ENCODE measurements at regions not wholly inside any gene's neighbourhood (a gene's known extent, or its start where the extent isn't known, plus 50 kb on each side); places are given as distances from the start of the nearest gene placed in this dataset.
A peak's percentile ranks its signal among the peaks of the same experiment; 100 is the strongest.

DNA sequence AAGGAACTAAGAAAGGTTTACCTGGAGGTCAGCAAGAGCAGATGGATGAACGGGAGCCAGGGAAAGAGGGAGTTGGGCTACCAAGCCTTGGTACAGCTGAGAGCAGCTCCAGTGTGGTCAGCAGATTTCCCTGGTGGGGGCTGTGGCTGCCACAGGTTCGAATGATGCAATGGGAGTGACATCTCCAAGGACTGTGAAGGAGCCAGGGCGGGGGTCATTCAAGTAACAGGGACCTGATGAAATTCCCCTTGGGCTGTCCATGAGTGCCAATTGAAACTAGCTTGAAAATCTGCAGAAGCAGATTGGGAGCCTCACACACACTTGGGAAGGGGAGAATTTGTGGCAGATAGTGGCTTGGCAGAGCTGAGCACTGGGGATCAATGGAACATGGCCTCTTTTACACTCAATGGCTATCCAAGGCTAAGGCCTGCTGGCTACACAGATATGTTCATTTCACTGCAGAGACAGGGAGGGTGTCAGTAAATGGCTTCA, 247.0 kb upstream of the ECI2 start (continued):
- TF ChIP-seq, protein P1, sequence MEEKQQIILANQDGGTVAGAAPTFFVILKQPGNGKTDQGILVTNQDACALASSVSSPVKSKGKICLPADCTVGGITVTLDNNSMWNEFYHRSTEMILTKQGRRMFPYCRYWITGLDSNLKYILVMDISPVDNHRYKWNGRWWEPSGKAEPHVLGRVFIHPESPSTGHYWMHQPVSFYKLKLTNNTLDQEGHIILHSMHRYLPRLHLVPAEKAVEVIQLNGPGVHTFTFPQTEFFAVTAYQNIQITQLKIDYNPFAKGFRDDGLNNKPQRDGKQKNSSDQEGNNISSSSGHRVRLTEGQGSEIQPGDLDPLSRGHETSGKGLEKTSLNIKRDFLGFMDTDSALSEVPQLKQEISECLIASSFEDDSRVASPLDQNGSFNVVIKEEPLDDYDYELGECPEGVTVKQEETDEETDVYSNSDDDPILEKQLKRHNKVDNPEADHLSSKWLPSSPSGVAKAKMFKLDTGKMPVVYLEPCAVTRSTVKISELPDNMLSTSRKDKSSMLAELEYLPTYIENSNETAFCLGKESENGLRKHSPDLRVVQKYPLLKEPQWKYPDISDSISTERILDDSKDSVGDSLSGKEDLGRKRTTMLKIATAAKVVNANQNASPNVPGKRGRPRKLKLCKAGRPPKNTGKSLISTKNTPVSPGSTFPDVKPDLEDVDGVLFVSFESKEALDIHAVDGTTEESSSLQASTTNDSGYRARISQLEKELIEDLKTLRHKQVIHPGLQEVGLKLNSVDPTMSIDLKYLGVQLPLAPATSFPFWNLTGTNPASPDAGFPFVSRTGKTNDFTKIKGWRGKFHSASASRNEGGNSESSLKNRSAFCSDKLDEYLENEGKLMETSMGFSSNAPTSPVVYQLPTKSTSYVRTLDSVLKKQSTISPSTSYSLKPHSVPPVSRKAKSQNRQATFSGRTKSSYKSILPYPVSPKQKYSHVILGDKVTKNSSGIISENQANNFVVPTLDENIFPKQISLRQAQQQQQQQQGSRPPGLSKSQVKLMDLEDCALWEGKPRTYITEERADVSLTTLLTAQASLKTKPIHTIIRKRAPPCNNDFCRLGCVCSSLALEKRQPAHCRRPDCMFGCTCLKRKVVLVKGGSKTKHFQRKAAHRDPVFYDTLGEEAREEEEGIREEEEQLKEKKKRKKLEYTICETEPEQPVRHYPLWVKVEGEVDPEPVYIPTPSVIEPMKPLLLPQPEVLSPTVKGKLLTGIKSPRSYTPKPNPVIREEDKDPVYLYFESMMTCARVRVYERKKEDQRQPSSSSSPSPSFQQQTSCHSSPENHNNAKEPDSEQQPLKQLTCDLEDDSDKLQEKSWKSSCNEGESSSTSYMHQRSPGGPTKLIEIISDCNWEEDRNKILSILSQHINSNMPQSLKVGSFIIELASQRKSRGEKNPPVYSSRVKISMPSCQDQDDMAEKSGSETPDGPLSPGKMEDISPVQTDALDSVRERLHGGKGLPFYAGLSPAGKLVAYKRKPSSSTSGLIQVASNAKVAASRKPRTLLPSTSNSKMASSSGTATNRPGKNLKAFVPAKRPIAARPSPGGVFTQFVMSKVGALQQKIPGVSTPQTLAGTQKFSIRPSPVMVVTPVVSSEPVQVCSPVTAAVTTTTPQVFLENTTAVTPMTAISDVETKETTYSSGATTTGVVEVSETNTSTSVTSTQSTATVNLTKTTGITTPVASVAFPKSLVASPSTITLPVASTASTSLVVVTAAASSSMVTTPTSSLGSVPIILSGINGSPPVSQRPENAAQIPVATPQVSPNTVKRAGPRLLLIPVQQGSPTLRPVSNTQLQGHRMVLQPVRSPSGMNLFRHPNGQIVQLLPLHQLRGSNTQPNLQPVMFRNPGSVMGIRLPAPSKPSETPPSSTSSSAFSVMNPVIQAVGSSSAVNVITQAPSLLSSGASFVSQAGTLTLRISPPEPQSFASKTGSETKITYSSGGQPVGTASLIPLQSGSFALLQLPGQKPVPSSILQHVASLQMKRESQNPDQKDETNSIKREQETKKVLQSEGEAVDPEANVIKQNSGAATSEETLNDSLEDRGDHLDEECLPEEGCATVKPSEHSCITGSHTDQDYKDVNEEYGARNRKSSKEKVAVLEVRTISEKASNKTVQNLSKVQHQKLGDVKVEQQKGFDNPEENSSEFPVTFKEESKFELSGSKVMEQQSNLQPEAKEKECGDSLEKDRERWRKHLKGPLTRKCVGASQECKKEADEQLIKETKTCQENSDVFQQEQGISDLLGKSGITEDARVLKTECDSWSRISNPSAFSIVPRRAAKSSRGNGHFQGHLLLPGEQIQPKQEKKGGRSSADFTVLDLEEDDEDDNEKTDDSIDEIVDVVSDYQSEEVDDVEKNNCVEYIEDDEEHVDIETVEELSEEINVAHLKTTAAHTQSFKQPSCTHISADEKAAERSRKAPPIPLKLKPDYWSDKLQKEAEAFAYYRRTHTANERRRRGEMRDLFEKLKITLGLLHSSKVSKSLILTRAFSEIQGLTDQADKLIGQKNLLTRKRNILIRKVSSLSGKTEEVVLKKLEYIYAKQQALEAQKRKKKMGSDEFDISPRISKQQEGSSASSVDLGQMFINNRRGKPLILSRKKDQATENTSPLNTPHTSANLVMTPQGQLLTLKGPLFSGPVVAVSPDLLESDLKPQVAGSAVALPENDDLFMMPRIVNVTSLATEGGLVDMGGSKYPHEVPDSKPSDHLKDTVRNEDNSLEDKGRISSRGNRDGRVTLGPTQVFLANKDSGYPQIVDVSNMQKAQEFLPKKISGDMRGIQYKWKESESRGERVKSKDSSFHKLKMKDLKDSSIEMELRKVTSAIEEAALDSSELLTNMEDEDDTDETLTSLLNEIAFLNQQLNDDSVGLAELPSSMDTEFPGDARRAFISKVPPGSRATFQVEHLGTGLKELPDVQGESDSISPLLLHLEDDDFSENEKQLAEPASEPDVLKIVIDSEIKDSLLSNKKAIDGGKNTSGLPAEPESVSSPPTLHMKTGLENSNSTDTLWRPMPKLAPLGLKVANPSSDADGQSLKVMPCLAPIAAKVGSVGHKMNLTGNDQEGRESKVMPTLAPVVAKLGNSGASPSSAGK (IDR thresholded peaks at IDR 0.05), result peak; percentile 33; the same call in 1 of the 2 replicates
- TF ChIP-seq SRF (CRISPR knock-in tag; IDR thresholded peaks at IDR 0.05) (0 out of 4 replicates have a peak, but pooled peaks of 1 of the 2 experiments have one; percentile 14), FOS (IDR thresholded peaks at IDR 0.05; ENCODE audit: extremely low read depth, insufficient read length) (no peak), MEF2A (IDR thresholded peaks at IDR 0.05; ENCODE audit: control insufficient read depth, low read depth, low read length) (no peak), ZNF589 (CRISPR knock-in tag; IDR thresholded peaks at IDR 0.05; ENCODE audit: low read depth) (peak; percentile 61; the same call in 1 of the 2 replicates), ZNF707 (CRISPR knock-in tag; conservative IDR thresholded peaks at IDR 0.05) (no peak), SMC3 (conservative IDR thresholded peaks at IDR 0.05; ENCODE audit: insufficient read depth, low read depth, low read length) (no peak), SETDB1 (IDR thresholded peaks at IDR 0.05; ENCODE audit: low read length) (no peak), STAT5A (IDR thresholded peaks at IDR 0.05; ENCODE audit: borderline replicate concordance, low read length) (no peak), GABPA (tag; conservative IDR thresholded peaks at IDR 0.05; ENCODE audit: low read depth) (peak; percentile 44; the same call in 1 of the 2 replicates), IFI16 (CRISPR knock-in tag; IDR thresholded peaks at IDR 0.05) (no peak)
- TF ChIP-seq, protein P2, sequence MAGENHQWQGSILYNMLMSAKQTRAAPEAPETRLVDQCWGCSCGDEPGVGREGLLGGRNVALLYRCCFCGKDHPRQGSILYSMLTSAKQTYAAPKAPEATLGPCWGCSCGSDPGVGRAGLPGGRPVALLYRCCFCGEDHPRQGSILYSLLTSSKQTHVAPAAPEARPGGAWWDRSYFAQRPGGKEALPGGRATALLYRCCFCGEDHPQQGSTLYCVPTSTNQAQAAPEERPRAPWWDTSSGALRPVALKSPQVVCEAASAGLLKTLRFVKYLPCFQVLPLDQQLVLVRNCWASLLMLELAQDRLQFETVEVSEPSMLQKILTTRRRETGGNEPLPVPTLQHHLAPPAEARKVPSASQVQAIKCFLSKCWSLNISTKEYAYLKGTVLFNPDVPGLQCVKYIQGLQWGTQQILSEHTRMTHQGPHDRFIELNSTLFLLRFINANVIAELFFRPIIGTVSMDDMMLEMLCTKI (IDR thresholded peaks at IDR 0.05; ENCODE audit: partially characterized antibody), result no peak
- TF ChIP-seq, protein P3, sequence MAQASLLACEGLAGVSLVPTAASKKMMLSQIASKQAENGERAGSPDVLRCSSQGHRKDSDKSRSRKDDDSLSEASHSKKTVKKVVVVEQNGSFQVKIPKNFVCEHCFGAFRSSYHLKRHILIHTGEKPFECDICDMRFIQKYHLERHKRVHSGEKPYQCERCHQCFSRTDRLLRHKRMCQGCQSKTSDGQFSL (CRISPR knock-in tag; IDR thresholded peaks at IDR 0.05), result no peak
- TF ChIP-seq, protein P3 (tag; IDR thresholded peaks at IDR 0.05), result peak in 1 of 2 experiments; percentile 39; a peak in 1 of 4 replicates

All from K562 (cell line).